Left kidney (tissue), 1 donor: ENCODE measurements at regions not wholly inside any gene's neighbourhood (a gene's known extent, or its start where the extent isn't known, plus 50 kb on each side); places are given as distances from the start of the nearest gene placed in this dataset.

Source experiments
- DNase-seq: peaks from one replicate; pipeline ENCODE4 v3.0.0-alpha.2; 2013

- DNase-seq, result no peak
Measured at GRCh38 chr21:35116777-35117176, 67.7 kb upstream of the RUNX1 start.

GRCh38 chr21:35113064-35113463, 64.0 kb upstream of the RUNX1 start:
- no peak for DNase-seq

GRCh38 chr21:35111321-35111930, 62.3 kb upstream of the RUNX1 start:
- DNase-seq, result no peak

- no peak for DNase-seq
Measured at GRCh38 chr21:35108887-35109286, 59.8 kb upstream of the RUNX1 start.

GRCh38 chr21:35107520-35107919, 58.4 kb upstream of the RUNX1 start:
- no peak for DNase-seq

GRCh38 chr21:35106246-35106835, 57.2 kb upstream of the RUNX1 start:
- DNase-seq, result no peak

GRCh38 chr21:35102488-35103371, 53.6 kb upstream of the RUNX1 start:
- no peak for DNase-seq

- DNase-seq, result no peak
Measured at GRCh38 chr21:35100349-35100811, 51.3 kb upstream of the RUNX1 start.

- DNase-seq, result no peak
Measured at GRCh38 chr21:35099310-35099709, 50.2 kb upstream of the RUNX1 start.
